Heart left ventricle (tissue), 16 donors: ENCODE measurements at regions not wholly inside any gene's neighbourhood (a gene's known extent, or its start where the extent isn't known, plus 50 kb on each side); places are given as distances from the start of the nearest gene placed in this dataset.

Source experiments
- ATAC-seq, 4 donors: fragments of 200-7000 bp; cut with Tn5 transposase; one replicate each; pipeline ENCODE4 v1.9.1; 2020 to 2022; ENCODE audit warnings: moderate library complexity in 4 of 4, mild to moderate bottlenecking in 3 of 4, moderate number of reproducible peaks in 1 of 4
- DNase-seq, 5 donors: peaks; one replicate each; pipeline ENCODE4 v3.0.0-alpha.2; 2020
- H3K27ac ChIP-seq, 12 donors: fragments of 200-600 bp; sonication (generic) in 4 of 12; one replicate each; pipeline versions ENCODE4 v1.5.0 to v1.8.0; 2016 to 2022; ENCODE audit warnings: mild to moderate bottlenecking in 2 of 12
- H3K27me3 ChIP-seq, 9 donors: fragments of 200-600 bp; sonication (generic) in 2 of 9; one replicate each; pipeline versions ENCODE4 v1.5.1 to v1.8.0; 2016 to 2022; ENCODE audit warnings: mild to moderate bottlenecking in 3 of 9
- H3K36me3 ChIP-seq, 9 donors: fragments of 200-600 bp; sonication (generic) in 2 of 9; one replicate each; pipeline versions ENCODE4 v1.5.0 to v1.8.0; 2018 to 2022; ENCODE audit warnings: mild to moderate bottlenecking in 2 of 9
- H3K4me1 ChIP-seq, 12 donors: fragments of 200-600 bp; sonication (generic) in 4 of 12; one replicate each; pipeline versions ENCODE4 v1.5.0 to v1.8.0; 2016 to 2022; ENCODE audit warnings: mild to moderate bottlenecking in 3 of 12
- H3K4me3 ChIP-seq, 12 donors: fragments of 200-600 bp; sonication (generic) in 4 of 12; one replicate each; pipeline versions ENCODE4 v1.5.0 to v1.8.0; 2017 to 2022; ENCODE audit warnings: mild to moderate bottlenecking in 9 of 12, moderate library complexity in 4 of 12
- H3K9me3 ChIP-seq, 12 donors: fragments of 200-600 bp; sonication (generic) in 4 of 12; one replicate each; pipeline versions ENCODE4 v1.5.0 to v1.8.0; 2016 to 2022; ENCODE audit warnings: mild to moderate bottlenecking in 1 of 12
- CTCF ChIP-seq, 12 donors: fragments of 200-600 bp; sonication (generic) in 4 of 12; IDR thresholded peaks; one replicate each; pipeline versions ENCODE4 v1.5.0 to v1.8.0; 2018 to 2022; ENCODE audit warnings: antibody characterized with exemption in 12 of 12, mild to moderate bottlenecking in 5 of 12
- POLR2A ChIP-seq, 2 donors: fragments of 450-650 bp; IDR thresholded peaks; one replicate each; pipeline ENCODE4 v1.6.1; 2017; ENCODE audit warnings: antibody characterized with exemption in 2 of 2, mild to moderate bottlenecking in 2 of 2, moderate library complexity in 2 of 2
- WGBS, 4 donors: extraction: QIAGEN DNeasy Blood & Tissue Kit in 2 of 4; methylation state at CpG; one replicate each; pipeline versions ENCODE4 v1.1.5 to v1.1.7; 2013 to 2018; 5-methylcytosine and 5-hydroxymethylcytosine counted together
- intact Hi-C, 10 donors: fragments of 100-400 bp; cut with DNase I; formaldehyde crosslinking; loops; one replicate each; pipeline versions ENCODE4 v1.11.1 to v1.14.2; 2022
- donor health status: ischemic (EF 13 %, LVEDD 7.1; RV severe dilation, severe dysfunction).
- donor health status: healthy with polysubstance abuse.
- donor health status: DM: no; HTN: yes; CAD: no.
- donor health status: DM: no; HTN: no; CAD: no.
- donor health status: ischemic (EF 25% LVEDD 6.9; RV normal size, moderate dysfunction).
- donor health status: ischemic (EF 25% LVEDD 5.7; RV mildly dilated, moderate dysfunction).
- donor health status: healthy.
- donor health status: DM: yes; HTN: yes; CAD: no.
- donor health status: ischemic (EF 35%, LVEDD 5.7; RV mildly dilated, moderate dysfunction).
- donor health status: nonischemic (EF 11% LVEDD 7.7; RV severe dilation, severe dysfunction).
- donor health status: DM: yes; HTN: yes; CAD: no.
- donor health status: PGD.
- donor health status: ischemic (EF 29% LVEDD 5.4; RV normal size, mild dysfunction).
- donor health status: nonischemic (EF 23%, LVEDD 6.1; RV moderate dilation, normal function).

GRCh38 chr4:100288161-100288560 is 97.9 kb upstream of the DDIT4L start:
- WGBS, 4 donors: 93 to 98% (median 96%) methylated on average over 1 of the region's 1 CpG
- H3K27me3 ChIP-seq: no peaks in the 10 kb centered on the region
- H3K4me1 ChIP-seq: no peaks in the 10 kb centered on the region
- intact Hi-C loops: no loop called here
- TF ChIP-seq POLR2A (IDR thresholded peaks at IDR 0.05) (no peak), CTCF (IDR thresholded peaks at IDR 0.05) (no peak)
- ATAC-seq (no peak), DNase-seq (no peak)
- no peaks in the 10 kb centered on the region for H3K9me3 ChIP-seq
- no peak overlapping the region for H3K27ac ChIP-seq
- no peak overlapping the region for H3K4me3 ChIP-seq
- no peaks in the 10 kb centered on the region for H3K36me3 ChIP-seq

DNA sequence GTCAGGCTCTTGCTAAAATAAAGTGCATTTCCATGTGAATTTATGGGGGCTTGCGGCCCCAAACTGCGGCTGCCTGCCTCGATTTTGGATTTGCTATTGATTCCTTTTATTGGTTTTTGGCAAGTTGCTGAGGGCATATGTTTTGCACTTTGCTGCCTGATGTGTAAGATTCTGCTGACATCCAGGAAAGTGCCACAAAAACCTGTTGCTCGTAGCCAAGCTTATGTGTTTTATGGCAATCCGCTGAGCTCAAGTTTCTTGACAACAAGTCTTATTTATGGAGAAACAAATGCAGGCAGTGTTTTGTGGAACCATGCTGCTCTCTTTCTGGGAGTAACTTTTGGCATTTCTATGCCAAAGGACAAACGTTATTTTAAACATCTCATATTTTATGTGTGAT is 97.3 kb upstream of the DDIT4L start:
- Histone ChIP-seq H3K27ac (no peak overlapping the region), H3K36me3 (no peaks in the 10 kb centered on the region), H3K4me1 (no peaks in the 10 kb centered on the region), H3K9me3 (no peaks in the 10 kb centered on the region), H3K27me3 (no peaks in the 10 kb centered on the region), H3K4me3 (no peak overlapping the region)
- no peak for DNase-seq
- no peak for ATAC-seq
- TF ChIP-seq POLR2A (IDR thresholded peaks at IDR 0.05) (no peak), CTCF (IDR thresholded peaks at IDR 0.05) (no peak)
- 79 to 91% (median 86%) methylated on average over 6 of the region's 6 CpGs for WGBS, 4 donors
- intact Hi-C loops: no loop called here

DNA sequence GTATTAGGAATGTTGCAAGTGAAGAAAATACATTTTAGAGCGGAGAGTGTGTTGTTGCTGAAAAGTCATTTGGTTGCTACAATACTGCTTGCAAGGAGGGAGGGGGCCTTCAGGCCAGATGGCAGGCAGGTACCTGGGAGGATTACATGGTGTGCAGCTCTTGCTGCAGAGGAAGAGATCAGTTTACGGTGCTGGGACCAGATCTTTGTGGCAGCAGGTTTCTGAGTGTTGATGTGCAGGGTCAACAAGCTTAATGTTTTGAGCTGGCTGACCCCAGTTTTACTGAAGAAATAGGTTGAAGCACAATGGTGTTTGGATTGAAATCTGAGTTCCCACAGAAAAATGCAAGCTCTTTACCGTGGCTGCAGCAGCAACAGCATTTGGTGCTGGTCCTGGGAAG is 96.4 kb upstream of the DDIT4L start:
- Histone ChIP-seq H3K27me3 (no peaks in the 10 kb centered on the region), H3K9me3 (no peaks in the 10 kb centered on the region), H3K27ac (no peak overlapping the region), H3K36me3 (no peaks in the 10 kb centered on the region), H3K4me1 (no peaks in the 10 kb centered on the region), H3K4me3 (no peak overlapping the region)
- DNase-seq: no peak
- ATAC-seq: no peak
- intact Hi-C loops: no loop called here
- WGBS, 4 donors: 58 to 69% (median 63%) methylated on average over 3 of the region's 3 CpGs
- TF ChIP-seq CTCF (IDR thresholded peaks at IDR 0.05) (no peak), POLR2A (IDR thresholded peaks at IDR 0.05) (no peak)

DNA sequence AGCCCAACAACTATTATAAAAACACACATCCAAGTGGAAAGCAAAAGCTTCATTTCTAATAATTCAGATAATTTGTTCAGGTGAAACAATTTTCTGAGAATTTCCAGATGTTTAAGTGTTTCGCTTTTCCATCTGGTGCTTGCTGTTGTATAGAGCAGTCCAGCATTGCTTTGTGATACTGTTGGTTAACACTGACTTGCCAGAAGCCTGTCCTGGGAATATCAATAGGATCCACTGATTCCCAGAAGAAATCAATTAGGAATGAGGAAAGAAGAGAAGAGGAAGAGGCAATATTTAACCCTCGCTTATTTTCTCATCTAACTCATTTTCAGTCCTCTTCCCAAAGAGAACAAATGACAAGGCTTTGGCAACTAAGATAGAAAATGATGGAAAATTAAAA is 94.9 kb upstream of the DDIT4L start:
- DNase-seq (no peak), ATAC-seq (no peak)
- no peaks in the 10 kb centered on the region for H3K4me1 ChIP-seq
- no peaks in the 10 kb centered on the region for H3K36me3 ChIP-seq
- no peaks in the 10 kb centered on the region for H3K9me3 ChIP-seq
- H3K27me3 ChIP-seq: no peaks in the 10 kb centered on the region
- intact Hi-C loops: no loop called here
- TF ChIP-seq CTCF (IDR thresholded peaks at IDR 0.05): no peak
- TF ChIP-seq POLR2A (IDR thresholded peaks at IDR 0.05): no peak
- no peak overlapping the region for H3K4me3 ChIP-seq
- H3K27ac ChIP-seq: no peak overlapping the region
- 87 to 96% (median 90%) methylated on average over 2 of the region's 2 CpGs for WGBS, 4 donors
